Endothelial cell of umbilical vein (primary cell): ENCODE measurements at regions not wholly inside any gene's neighbourhood (a gene's known extent, or its start where the extent isn't known, plus 50 kb on each side); places are given as distances from the start of the nearest gene placed in this dataset.

Source experiments
- CTCF ChIP-seq, 2 donors: IDR thresholded peaks; 1 replicate in 1 of 2; 2 replicates in 1 of 2; pipeline ENCODE4 v1.5.1; 2011; ENCODE audit warnings: low read length in 2 of 2, mild to moderate bottlenecking in 2 of 2, moderate library complexity in 2 of 2, control low read depth in 1 of 2, inconsistent platforms in 1 of 2, low read depth in 1 of 2; ENCODE audit not compliant: insufficient read depth in 1 of 2; ENCODE audit errors: extremely low read depth in 1 of 2
- EZH2 ChIP-seq: IDR thresholded peaks from 2 replicates; pipeline ENCODE4 v1.6.1; 2012; ENCODE audit warnings: borderline replicate concordance, low read depth, mild to moderate bottlenecking, moderate library complexity, low read length, inconsistent platforms; ENCODE audit not compliant: severe bottlenecking
- FOS ChIP-seq: IDR thresholded peaks from 2 replicates; pipeline ENCODE4 v1.6.1; 2011; ENCODE audit warnings: mild to moderate bottlenecking, low read length, moderate library complexity, borderline replicate concordance; ENCODE audit not compliant: insufficient read depth
- GATA2 ChIP-seq: IDR thresholded peaks from 2 replicates; pipeline ENCODE4 v1.7.0; 2011; ENCODE audit warnings: low read depth, mild to moderate bottlenecking, moderate library complexity, mixed read lengths, low read length; ENCODE audit not compliant: insufficient read length, insufficient read depth
- JUN ChIP-seq: IDR thresholded peaks from 2 replicates; pipeline ENCODE4 v1.6.1; 2011; ENCODE audit warnings: borderline replicate concordance, low read depth; ENCODE audit not compliant: insufficient read length, insufficient read depth
- MYC ChIP-seq: IDR thresholded peaks from one replicate; pipeline ENCODE4 v1.6.1; 2011; ENCODE audit warnings: mild to moderate bottlenecking, low read depth, low read length
- POLR2A ChIP-seq: IDR thresholded peaks from 2 replicates; pipeline ENCODE4 v1.6.1; 2012; ENCODE audit warnings: low read depth, mild to moderate bottlenecking, control low read depth, low read length
- POLR2AphosphoS5 ChIP-seq: IDR thresholded peaks from 2 replicates; pipeline ENCODE4 v1.6.1; 2012; ENCODE audit warnings: low read depth, mild to moderate bottlenecking, control low read depth, low read length, moderate library complexity; ENCODE audit not compliant: insufficient read depth

- TF ChIP-seq CTCF (IDR thresholded peaks at IDR 0.05; ENCODE audit: extremely low read depth in 1 of 2, insufficient read depth in 1 of 2, low read depth in 1 of 2, low read length in 2 of 2) (no peak), MYC (no peak), EZH2 (no peak), POLR2A (no peak), GATA2 (no peak), FOS (no peak), POLR2AphosphoS5 (no peak), JUN (no peak)
Measured at GRCh38 chr4:155612074-155612473, 54.6 kb upstream of the GUCY1A1 start.
